Activated CD4-positive, alpha-beta T cell treated with anti-CD3 and anti-CD28 coated beads, Interleukin-2, amount 10 ng/mL, durations not matched to agents 7 days and 5 days (primary cell): ENCODE measurements at regions not wholly inside any gene's neighbourhood (a gene's known extent, or its start where the extent isn't known, plus 50 kb on each side); places are given as distances from the start of the nearest gene placed in this dataset.

Source experiments
- CTCF ChIA-PET: fragments of 350-600 bp; sonication (Branson Sonifier 250); formaldehyde crosslinking; loops from one replicate; lab custom pipeline; 2021; ENCODE audit warnings: antibody characterized with exemption; lab: Charles Lee
- POLR2A ChIA-PET: fragments of 350-600 bp; sonication (Branson Sonifier 250); formaldehyde crosslinking; loops from one replicate; lab custom pipeline; 2021; ENCODE audit warnings: antibody characterized with exemption; lab: Charles Lee
- DNase-seq: peaks from one replicate; pipeline ENCODE4 v3.0.0-alpha.2; 2020
- H3K27ac Mint-ChIP-seq: one replicate; pipeline ENCODE4 v1.8.0; 2021; ENCODE audit warnings: mild to moderate bottlenecking, moderate library complexity, mixed read lengths
- H3K27me3 Mint-ChIP-seq: one replicate; pipeline ENCODE4 v1.8.0; 2021; ENCODE audit warnings: mixed read lengths
- H3K36me3 Mint-ChIP-seq: one replicate; pipeline ENCODE4 v1.8.0; 2021; ENCODE audit warnings: low read depth, mixed read lengths
- H3K4me1 Mint-ChIP-seq: one replicate; pipeline ENCODE4 v1.8.0; 2021; ENCODE audit warnings: mixed read lengths
- H3K4me3 Mint-ChIP-seq: one replicate; pipeline ENCODE4 v1.8.0; 2021; ENCODE audit warnings: mild to moderate bottlenecking, moderate library complexity, mixed read lengths
- H3K9me3 Mint-ChIP-seq: one replicate; pipeline ENCODE4 v1.8.0; 2021; ENCODE audit warnings: mixed read lengths

DNA sequence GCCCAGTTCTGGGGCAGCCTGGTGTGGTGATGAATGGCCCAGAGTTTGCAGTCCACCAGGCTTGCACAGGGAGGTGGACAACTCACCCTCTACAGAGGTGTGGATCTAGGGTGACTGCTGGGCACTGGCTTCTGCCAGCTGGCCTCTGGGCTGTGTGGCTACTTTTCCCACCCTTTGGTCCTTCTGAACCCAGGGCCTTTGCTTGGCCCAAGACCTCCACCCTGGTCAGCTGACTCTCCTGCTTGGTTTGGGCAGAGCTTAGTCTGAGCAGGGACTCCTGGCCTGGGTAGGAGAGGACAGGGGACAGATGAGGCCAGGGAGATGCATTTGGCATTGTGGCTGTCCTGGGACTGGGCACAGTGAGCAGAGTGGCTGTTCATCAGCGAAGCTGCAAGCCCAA is 83.0 kb upstream of the SHANK2 start:
- no peak overlapping the region for H3K27ac Mint-ChIP-seq
- H3K4me1 Mint-ChIP-seq = no peaks in the 10 kb centered on the region
- ChIA-PET POLR2A (no interaction called here), CTCF (no interaction called here)
- H3K9me3 Mint-ChIP-seq = peaks cover 13% of the 10 kb centered on the region
- H3K4me3 Mint-ChIP-seq = no peak overlapping the region
- H3K27me3 Mint-ChIP-seq = no peaks in the 10 kb centered on the region
- DNase-seq = no peak
- H3K36me3 Mint-ChIP-seq = no peaks in the 10 kb centered on the region

GRCh38 chr11:71334191-71334590 is 81.8 kb upstream of the SHANK2 start:
- Mint-ChIP-seq H3K27ac (no peak overlapping the region), H3K27me3 (no peaks in the 10 kb centered on the region), H3K4me3 (no peak overlapping the region), H3K4me1 (no peaks in the 10 kb centered on the region), H3K9me3 (peaks cover 13% of the 10 kb centered on the region), H3K36me3 (no peaks in the 10 kb centered on the region)
- ChIA-PET CTCF (no interaction called here), POLR2A (no interaction called here)
- DNase-seq = no peak

DNA sequence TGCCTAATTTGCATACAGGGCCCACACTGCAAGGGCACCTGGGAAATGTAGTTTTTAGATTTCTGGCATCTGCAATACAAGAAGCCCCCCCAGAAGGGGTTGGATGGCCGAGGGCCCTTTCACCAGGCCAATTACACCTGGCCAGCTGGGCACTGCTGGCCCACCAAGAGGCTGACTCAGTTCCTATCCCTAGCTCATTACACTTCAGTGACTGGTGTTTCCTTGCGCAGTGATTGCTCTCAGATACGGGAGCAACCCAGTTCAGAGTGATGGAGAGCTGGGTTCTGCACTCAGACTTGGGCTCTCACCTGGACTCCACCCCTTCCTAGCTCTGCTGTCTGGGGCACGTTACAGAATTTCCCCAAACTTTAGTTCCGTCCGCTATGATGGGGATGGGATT is 81.1 kb upstream of the SHANK2 start:
- no peak overlapping the region for H3K4me3 Mint-ChIP-seq
- H3K9me3 Mint-ChIP-seq = peaks cover 13% of the 10 kb centered on the region
- H3K36me3 Mint-ChIP-seq = no peaks in the 10 kb centered on the region
- ChIA-PET POLR2A (no interaction called here), CTCF (no interaction called here)
- no peak overlapping the region for H3K27ac Mint-ChIP-seq
- H3K27me3 Mint-ChIP-seq = no peaks in the 10 kb centered on the region
- DNase-seq = no peak
- no peaks in the 10 kb centered on the region for H3K4me1 Mint-ChIP-seq

- Mint-ChIP-seq H3K9me3 (peaks cover 13% of the 10 kb centered on the region), H3K27ac (no peak overlapping the region), H3K27me3 (no peaks in the 10 kb centered on the region), H3K4me3 (no peak overlapping the region), H3K36me3 (no peaks in the 10 kb centered on the region), H3K4me1 (no peaks in the 10 kb centered on the region)
- no peak for DNase-seq
- POLR2A ChIA-PET = no interaction called here
- CTCF ChIA-PET = no interaction called here
Observed at GRCh38 chr11:71332447-71332846, 80.1 kb upstream of the SHANK2 start.

DNA sequence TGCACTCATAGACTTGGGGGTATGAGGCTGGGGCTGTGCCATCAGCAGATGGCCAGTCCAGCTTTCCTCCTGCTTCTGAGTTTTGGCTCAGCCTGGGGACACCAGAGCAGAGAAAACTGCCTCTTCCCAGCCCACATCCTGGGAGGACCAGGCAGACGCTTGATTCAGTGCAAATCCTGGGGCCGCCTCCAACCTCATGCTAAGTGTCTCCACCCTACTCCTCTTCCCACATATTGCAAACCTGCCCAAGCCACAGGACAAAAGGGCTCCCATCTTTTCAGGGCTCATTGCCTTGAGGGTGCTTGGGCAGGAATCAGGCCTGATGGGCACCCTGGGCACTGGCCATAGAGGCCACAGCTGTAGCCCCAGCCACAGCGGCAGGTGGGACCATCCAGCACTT is 79.7 kb upstream of the SHANK2 start:
- POLR2A ChIA-PET = no interaction called here
- H3K27me3 Mint-ChIP-seq = no peaks in the 10 kb centered on the region

DNA sequence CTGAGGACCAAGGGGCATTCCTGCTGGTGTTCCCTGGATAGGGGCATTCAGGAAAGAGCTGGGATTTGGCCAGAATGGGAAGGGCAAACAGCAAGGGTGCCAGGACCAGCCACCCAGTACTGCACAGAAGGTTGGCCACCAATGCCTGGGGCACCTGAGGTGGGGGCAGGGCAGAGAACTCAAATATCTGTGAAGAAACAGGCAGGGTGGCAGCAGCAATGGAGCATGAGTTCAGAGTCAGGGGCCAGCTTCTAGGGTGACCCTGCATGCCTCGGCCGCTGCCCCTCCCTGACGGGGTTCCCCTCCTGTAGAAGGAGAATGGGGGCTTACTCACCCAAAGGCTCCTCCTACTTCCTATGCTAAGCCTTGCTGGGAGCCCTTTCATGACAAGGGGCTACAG is 79.3 kb upstream of the SHANK2 start:
- no peak overlapping the region for H3K27ac Mint-ChIP-seq
- H3K27me3 Mint-ChIP-seq = no peaks in the 10 kb centered on the region
- ChIA-PET POLR2A (no interaction called here), CTCF (interaction anchor here (0.6 kb wide), 1 partner anchor 23 kb away, joined by 3 read pairs; no protein-coding TSS in a partner anchor)
- peaks cover 13% of the 10 kb centered on the region for H3K9me3 Mint-ChIP-seq
- H3K4me3 Mint-ChIP-seq = no peak overlapping the region
- no peaks in the 10 kb centered on the region for H3K36me3 Mint-ChIP-seq
- DNase-seq = no peak
- no peaks in the 10 kb centered on the region for H3K4me1 Mint-ChIP-seq

More for the DNA sequence above, 79.7 kb upstream of the SHANK2 start:
- DNase-seq = no peak
- no peaks in the 10 kb centered on the region for H3K4me1 Mint-ChIP-seq
- CTCF ChIA-PET = no interaction called here
- H3K9me3 Mint-ChIP-seq = peaks cover 13% of the 10 kb centered on the region
- H3K27ac Mint-ChIP-seq = no peak overlapping the region
- H3K36me3 Mint-ChIP-seq = no peaks in the 10 kb centered on the region
- no peak overlapping the region for H3K4me3 Mint-ChIP-seq

DNA sequence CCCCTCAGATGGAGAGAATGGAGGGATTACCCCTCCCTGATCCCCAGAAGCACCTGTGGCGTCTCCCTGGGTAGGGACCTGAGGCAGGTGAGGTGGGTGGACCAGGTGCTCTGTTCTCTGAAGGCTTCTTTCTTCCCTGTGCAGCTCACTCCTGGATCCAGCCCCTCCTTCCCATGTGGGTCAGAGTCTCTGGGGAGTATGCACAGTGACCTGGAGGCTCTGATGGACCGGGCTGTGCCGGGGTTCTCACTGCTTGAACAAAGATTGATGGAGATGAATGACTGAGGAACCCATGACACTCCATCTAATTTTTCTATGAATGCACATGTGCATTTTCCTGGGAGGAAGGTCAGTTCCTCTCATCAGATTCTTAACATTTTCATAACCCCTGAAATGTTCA is 78.6 kb upstream of the SHANK2 start:
- no peaks in the 10 kb centered on the region for H3K27me3 Mint-ChIP-seq
- ChIA-PET POLR2A (no interaction called here), CTCF (interaction anchor here (0.6 kb wide), 1 partner anchor 23 kb away, joined by 3 read pairs; no protein-coding TSS in a partner anchor)
- no peak overlapping the region for H3K27ac Mint-ChIP-seq
- H3K4me1 Mint-ChIP-seq = no peaks in the 10 kb centered on the region
- DNase-seq = no peak
- H3K9me3 Mint-ChIP-seq = peaks cover 13% of the 10 kb centered on the region
- H3K4me3 Mint-ChIP-seq = no peak overlapping the region
- no peaks in the 10 kb centered on the region for H3K36me3 Mint-ChIP-seq

DNA sequence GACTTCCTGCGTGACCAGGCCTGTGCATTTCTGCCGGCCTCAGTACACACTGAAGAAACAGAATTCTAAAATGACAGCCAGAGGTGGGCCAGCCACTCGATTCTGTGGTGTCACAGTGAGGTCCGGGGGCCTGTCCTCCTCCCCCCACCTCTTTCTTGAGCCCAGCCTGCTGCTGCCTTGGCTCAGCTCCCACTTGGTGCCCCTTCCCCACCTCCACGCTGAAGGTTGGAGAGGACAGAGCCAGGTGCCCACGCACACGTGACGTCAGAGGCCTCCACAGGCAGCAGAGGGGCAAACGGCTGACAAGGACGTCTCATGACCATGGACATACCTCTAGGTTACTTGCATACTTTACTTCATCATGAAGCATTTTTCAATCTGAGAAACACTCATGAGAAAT is 78.0 kb upstream of the SHANK2 start:
- Mint-ChIP-seq H3K27me3 (no peaks in the 10 kb centered on the region), H3K9me3 (peaks cover 13% of the 10 kb centered on the region), H3K4me1 (no peaks in the 10 kb centered on the region), H3K4me3 (no peak overlapping the region), H3K36me3 (no peaks in the 10 kb centered on the region), H3K27ac (no peak overlapping the region)
- POLR2A ChIA-PET = no interaction called here
- CTCF ChIA-PET = no interaction called here
- DNase-seq = no peak

DNA sequence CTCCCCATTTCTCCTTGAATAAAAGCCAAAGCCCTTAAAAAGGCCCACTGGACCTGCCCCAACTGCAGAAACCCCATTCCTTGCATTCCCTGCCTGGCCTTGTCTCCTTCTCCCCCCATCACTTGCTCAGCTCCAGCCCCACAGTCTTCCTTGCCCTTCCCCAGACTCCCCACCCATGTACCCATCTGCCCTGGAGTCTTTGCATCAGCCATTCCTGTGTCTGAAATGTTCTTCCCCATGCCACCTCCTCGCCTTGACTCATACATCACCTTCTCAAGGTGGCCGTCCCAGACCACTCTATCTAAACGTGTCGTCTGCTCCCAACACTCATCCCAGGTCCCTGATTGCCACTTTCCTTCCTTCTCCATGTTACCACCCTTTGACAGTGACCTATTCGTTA is 77.4 kb upstream of the SHANK2 start:
- DNase-seq = no peak
- H3K4me3 Mint-ChIP-seq = no peak overlapping the region
- CTCF ChIA-PET = no interaction called here
- no peak overlapping the region for H3K27ac Mint-ChIP-seq
- H3K9me3 Mint-ChIP-seq = peaks cover 13% of the 10 kb centered on the region
- no peaks in the 10 kb centered on the region for H3K36me3 Mint-ChIP-seq
- no peaks in the 10 kb centered on the region for H3K27me3 Mint-ChIP-seq
- H3K4me1 Mint-ChIP-seq = no peaks in the 10 kb centered on the region
- POLR2A ChIA-PET = no interaction called here

GRCh38 chr11:71329165-71329510 is 76.8 kb upstream of the SHANK2 start:
- DNase-seq = no peak
- no peaks in the 10 kb centered on the region for H3K36me3 Mint-ChIP-seq
- CTCF ChIA-PET = no interaction called here
- no peak overlapping the region for H3K27ac Mint-ChIP-seq
- POLR2A ChIA-PET = no interaction called here
- H3K27me3 Mint-ChIP-seq = no peaks in the 10 kb centered on the region
- H3K4me1 Mint-ChIP-seq = no peaks in the 10 kb centered on the region
- H3K9me3 Mint-ChIP-seq = peaks cover 13% of the 10 kb centered on the region
- no peak overlapping the region for H3K4me3 Mint-ChIP-seq

- CTCF ChIA-PET = no interaction called here
- Mint-ChIP-seq H3K4me3 (no peak overlapping the region), H3K27me3 (no peaks in the 10 kb centered on the region), H3K27ac (no peak overlapping the region), H3K36me3 (no peaks in the 10 kb centered on the region), H3K4me1 (no peaks in the 10 kb centered on the region), H3K9me3 (peaks cover 2% of the 10 kb centered on the region)
- POLR2A ChIA-PET = no interaction called here
- no peak for DNase-seq
Observed at GRCh38 chr11:71327156-71328085, 75.0 kb upstream of the SHANK2 start.

DNA sequence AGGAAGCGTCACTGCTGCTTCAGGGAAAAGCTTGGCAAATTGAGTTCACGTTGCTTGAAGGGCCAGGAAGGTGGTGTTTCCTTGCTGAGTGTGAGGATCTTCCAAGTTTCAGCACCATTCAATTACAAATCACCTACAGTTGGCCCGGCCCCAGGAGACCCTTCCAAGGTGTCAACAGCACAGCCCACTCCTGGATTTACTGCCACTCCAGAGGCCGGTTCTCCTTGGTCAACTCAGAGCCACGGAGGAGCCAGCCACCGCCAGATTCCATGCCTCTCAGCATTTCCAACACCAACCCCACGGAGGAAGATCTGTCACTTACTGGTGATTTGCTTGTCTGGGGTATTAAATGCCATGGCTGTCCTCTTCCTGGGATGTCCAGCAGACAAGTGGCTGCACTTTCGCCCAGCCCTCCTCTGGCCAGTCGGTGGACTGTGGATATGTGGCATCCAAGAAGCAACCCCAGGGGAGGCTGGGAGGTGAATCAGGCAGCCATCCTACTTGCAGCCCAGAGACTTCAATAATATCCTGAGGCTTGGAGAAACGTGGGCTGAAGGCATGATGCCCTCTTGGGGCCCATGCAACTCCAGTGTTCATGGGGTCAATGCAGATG is 74.1 kb upstream of the SHANK2 start:
- Mint-ChIP-seq H3K9me3 (no peaks in the 10 kb centered on the region), H3K4me1 (no peaks in the 10 kb centered on the region), H3K27ac (no peak overlapping the region), H3K36me3 (no peaks in the 10 kb centered on the region), H3K27me3 (no peaks in the 10 kb centered on the region), H3K4me3 (no peak overlapping the region)
- POLR2A ChIA-PET = no interaction called here
- DNase-seq = no peak
- CTCF ChIA-PET = no interaction called here

DNA sequence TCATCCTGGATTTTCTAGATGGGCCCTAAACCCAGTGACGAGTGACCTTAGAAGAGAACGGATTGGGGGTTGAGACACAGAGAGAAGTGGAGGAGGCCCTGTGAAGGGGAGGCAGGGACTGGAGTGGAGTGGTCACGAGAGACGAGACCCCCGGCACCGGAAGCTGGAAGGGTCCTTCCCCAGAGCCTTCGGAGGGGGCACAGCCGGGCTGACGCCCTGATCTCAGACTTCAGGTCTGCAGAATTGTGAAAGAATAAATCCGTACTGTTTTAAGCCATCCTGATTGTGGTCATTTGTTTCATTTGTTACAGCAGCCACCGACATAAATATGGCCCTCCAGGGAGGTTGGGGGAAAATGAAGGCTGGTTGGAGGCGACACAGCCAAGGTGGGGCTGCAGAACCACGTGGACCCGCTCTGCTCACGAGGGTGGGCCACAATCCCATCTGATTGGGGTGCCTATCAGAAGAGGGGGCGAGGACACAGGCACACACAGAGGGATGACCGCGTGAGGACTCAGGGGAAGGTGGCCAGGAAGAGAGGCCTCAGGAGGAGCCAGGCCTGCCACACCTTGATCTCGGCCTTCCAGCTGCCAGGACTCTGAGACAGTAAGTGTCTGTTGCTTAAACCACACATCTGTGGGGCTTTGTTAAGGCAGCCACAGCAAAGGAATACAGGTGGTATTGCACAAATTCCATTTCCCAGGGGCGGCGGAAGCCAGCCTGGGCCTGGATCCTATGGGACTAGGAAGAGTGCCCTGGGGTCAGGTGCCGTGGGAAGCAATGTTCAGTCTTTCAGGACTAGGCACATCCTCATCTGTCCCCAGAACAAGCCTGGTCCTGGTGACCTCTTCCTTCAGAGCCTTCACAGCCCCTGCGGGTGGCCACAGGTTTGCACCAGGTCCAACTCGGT is 73.3 kb upstream of the SHANK2 start:
- Mint-ChIP-seq H3K27me3 (no peaks in the 10 kb centered on the region), H3K4me1 (no peaks in the 10 kb centered on the region), H3K27ac (no peak overlapping the region), H3K4me3 (no peak overlapping the region), H3K36me3 (no peaks in the 10 kb centered on the region), H3K9me3 (no peaks in the 10 kb centered on the region)
- ChIA-PET POLR2A (no interaction called here), CTCF (no interaction called here)
- no peak for DNase-seq
